Stimulated activated CD4-positive, alpha-beta T cell treated with anti-CD3 and anti-CD28 coated beads, Interleukin-1b, Interleukin-23, amount 100 ng/mL, for 4 hours (primary cell): ENCODE measurements at regions not wholly inside any gene's neighbourhood (a gene's known extent, or its start where the extent isn't known, plus 50 kb on each side); places are given as distances from the start of the nearest gene placed in this dataset.
A peak's percentile ranks its signal among the peaks of the same experiment; 100 is the strongest.
"Not testable (repeated sequence)": the region's sequence is repeated elsewhere in the genome, so short reads cannot be mapped to it uniquely, and the experiment has no call there.

Experiments
- DNase-seq, 2 donors: peaks; one replicate each; pipeline ENCODE4 v3.0.0-alpha.2; 2020; ENCODE audit warnings: low read depth in 2 of 2

DNA sequence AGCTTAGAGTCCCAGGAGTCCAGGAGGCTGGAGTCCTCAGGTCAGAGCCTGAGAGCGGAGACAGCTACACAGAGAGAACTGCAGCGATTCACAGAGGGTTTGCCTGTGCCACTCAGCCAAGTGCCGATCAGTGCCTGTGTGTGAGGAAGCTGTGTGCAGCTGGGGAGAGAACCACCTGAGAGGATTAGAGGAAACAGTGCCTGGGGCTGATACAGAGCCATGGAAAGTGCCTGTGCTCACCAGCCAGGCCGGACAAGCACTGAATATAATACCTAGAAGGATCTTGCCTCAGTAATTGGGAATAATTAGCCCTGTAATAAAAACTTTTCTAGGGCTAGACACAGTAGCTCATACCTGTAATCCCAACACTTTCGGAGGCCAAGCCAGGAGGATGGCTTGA, 134.7 kb downstream of the ARHGAP11B start:
- DNase-seq = not testable (repeated sequence)

DNA sequence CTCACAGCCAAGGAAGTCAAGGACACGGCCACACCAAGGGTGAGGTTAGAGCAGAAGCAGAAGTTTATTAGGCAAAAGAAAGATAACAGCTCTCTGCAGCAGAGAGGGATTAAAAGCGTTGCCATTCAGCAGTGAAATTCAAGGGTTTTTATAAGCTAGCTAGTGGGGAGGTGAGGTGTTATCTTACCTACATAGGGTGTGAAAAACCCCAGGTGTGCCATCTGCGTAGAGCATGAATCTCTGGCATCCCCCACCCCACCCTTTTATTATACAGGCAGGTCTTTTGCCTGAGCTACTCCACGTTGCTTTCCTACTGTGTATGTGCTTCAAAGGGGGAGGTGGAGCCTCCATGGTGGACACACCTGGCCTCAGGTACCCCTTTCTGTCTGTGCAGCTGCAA, 135.4 kb downstream of the ARHGAP11B start:
- DNase-seq = not testable (repeated sequence)

DNA sequence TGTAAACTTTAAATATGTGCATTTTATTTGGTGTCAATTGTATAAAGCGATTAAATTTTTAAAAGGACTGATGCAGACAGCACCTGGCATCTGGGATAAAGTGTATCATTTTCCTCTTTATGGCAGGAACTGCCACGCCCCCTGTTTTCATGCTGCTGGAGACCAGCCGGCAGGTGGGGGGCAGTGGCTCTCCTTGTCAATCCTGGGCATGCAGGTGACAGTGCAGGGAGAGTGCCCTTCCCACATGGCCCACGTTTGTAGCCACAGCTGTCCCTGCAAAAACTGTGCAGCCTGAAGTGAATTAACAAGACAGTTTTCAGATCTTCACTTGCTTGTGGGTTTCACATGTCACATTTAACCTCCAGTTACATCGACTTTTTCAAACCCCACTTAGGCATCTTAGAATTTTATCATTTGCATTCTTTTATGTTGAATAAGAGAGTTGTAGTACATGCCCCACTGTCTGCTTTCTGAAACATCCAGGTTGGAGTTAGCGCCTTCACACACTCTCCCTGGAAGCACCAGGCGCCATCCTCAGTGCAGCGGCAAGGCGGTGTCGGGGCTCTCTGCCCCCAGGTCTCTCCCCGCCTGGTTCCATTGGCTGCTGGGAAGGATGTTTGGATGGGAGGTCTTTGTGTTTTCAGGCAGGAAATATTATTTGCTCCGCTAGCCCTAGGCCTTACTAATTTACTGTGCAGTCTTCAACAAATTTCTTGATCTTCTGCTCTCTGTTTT, 134.2 kb upstream of the FAN1 start:
- not testable (repeated sequence) for DNase-seq

DNA sequence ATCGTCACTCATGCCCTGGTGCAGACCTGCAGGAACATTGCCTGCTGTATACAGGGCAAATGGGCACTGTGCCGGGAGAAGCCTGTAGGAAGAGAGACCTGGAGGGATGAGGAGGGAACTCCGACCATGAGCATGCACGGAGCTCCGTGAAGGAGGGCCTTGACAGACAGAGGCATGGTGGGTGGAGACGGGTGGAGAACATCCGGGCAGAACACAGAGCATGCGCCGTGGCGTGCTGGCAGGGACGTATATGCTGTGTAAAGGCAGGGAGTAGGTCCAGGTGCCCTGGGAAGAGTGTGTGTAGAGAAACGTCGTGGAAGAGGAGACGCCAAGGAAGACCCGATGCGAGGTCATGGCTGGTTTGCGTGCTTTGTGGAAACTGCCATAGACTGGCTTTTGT, 133.0 kb upstream of the FAN1 start:
- DNase-seq = no peak

DNA sequence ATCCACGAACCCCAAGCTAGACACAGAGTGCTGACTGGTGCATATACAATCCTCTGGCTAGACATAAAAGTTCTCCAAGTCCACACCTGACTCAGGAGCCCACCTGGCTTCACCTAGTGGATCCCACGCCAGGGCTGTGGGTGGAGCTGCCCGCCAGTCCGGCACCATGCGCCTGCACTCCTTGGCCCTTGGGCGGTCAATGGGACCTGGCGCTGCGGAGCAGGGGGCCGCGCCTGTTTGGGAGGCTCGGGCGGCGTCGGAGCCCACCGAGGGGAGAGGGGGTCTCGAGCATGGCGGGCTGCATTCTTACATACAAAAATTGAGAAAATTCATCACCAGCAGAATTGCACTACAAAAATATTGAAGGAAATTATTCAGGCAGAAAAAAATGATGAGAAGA, 120.7 kb upstream of the FAN1 start:
- no peak for DNase-seq

DNA sequence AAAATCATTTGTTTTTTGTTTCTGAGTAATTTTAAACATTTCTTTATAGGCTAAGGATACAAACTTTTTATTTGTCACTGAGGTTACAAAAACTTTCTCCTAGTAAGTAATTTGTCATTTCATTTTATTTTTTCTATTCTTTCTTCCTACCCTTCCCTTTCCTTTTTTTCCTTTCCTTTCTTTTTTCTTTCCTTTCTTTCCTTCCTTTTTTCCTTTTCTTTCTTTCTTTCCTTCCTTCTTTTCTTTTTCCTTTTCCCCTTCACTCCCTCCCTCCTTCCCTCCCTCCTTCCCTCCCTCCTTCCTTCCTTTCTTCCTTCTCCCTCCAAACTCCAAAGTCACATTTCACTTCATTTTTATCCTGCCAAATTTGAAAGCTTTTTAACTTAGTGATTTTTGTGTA, 115.1 kb upstream of the FAN1 start:
- no peak for DNase-seq

DNA sequence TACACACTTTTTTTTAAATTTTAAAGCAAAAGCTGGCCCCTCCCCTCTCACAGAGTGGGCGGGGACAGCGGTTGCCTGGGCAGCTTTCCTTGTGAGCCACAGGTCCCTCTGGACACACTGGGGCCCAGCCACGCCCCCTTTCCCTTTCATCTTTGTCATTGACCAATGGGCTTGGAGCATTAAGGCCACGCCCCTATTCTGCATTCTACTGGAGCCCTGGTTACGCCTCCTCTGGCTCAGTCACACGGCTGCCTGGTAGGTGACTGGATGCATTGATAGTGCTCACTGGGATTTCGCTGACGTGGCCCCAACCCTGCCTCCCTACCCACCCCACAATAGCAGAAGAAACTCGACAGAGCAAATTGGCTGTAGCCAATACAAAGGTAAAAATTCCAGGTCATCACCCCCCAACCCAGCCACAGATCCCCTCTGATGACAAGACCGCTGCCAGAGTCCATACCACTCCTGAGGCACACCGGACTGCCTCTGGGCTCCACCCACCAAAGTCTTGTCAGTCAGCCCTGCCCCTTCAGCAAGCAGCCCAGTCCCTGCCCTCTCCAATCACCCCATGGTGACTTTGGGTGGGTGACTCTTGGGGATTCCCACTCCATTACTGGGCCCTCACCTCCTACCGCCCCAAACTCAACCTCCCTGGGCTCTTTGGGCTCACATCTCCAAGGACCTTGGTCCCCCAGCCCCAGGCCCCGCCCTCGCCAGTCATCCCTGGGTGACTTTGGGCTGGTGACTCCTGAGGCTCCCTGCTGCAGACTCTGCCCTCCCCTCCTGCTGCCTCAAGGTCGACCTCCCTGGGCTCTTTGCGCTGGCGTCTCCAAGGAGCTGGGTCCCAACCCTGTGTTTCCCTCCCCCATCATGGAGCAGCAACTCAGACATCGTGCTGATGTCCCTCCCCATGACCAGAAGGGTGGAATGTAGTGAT, 112.2 kb upstream of the FAN1 start:
- no peak for DNase-seq

DNA sequence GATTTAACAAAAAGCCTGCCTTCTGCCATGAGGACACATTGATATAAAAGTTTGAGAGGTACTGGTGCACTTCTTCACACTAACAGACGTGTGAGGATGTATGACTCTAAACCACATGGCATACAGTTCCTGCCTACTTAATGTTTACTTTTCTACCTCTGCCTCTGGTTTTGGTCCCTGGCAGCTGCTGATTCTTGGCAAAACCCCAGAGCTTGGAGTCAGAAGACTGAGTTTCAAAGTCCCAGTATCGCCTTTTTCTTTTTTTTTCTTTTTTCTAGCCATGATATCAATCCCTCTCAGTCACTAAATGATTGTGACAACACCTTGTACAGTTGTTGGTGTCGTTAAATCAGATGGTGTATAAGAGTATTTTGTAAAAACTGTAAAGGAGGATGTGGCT, 110.9 kb upstream of the FAN1 start:
- DNase-seq = not testable (repeated sequence)

DNA sequence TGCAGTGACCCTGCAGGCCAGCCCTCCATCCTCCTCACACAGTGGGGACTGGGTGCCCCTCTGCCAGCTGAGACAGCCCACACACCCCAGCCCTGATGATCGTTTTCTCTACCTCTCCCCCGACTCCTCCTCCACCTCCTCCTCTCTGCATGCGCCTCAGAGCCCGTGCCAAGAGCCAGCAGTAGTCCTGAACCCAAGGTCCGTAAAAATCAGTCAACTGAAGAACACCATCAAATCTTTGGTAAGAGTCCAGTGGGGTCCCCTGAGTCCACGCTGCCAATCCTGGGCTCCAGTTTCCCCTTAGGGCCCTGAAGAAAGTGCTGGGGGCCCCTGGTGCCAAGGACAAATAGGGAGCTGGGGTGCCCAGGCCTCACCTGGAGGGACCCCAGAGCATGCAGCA, 109.3 kb upstream of the FAN1 start:
- no peak for DNase-seq

DNA sequence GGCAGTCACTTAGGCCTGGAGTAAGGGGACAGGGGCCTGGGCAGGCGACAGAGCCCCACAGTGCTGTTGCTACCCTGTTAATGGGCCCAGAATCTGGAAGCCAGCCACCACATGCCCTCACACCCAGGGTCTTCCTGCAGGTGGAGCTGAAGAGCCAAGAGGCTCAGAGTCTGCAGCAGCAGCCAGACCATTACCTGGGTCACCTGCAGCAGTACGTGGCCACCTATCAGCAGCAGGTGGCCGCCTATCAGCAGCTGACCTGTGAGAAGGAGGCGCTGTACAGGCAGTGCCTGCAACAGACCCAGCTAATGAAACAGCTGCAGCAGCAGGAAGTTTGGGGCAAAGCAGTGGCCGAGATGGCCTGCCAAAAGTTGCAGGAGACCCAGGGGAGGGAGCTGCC, 104.2 kb upstream of the FAN1 start:
- not testable (repeated sequence) for DNase-seq

DNA sequence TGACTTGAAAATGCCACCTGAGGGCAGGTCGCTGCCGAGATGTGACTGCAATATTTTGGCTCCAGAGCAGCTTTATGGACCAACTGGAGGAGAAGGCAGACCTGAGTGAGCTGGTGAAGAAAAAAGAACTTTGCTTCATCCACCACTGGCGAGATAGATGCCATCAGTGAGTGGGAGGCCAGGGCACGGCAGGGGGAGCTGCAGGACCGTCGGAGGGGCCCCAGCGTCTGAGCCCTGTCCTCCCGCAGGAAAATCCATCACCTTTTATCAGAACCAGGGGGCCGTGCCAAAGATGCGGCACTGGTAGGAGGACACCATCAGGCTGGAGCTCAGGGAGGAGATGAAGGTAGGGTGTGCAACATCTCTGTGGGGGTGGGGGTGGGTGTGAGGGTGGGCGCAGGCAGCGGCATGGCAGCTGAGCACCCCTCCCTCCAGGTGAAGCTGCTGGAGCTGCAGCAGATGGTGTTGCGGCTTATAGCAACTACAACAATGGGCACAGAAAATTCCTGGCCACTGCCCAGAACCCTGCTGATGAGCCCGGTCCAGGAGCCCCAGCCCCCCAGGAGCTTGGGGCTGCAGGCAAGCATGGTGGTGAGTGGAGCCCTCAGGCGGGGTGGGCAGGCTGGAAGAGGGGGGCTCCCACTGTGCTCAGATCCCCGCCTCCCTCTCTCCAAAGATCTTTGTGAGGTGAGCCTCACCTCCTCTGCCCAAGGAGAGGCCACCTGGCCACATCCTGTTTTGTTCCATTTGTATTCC, 102.4 kb upstream of the FAN1 start:
- not testable (repeated sequence) for DNase-seq

DNA sequence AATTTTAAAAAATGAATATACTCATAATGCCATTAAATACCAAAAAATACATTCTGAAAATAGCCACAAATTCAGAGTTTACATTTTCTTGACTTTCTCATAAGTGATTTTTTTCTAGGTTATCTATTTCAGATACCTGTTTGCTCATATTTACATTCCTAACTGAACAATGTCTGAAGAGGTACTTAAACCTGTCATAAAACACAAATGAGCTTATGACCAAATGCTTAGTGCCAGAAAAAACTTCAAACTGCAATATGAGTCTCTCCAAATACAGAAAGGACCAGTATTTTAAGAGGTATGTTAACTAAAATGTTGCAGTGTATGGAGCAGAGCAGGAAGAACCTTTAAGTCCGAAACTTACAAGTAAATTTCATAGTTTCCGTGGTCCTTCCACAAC, 101.7 kb upstream of the FAN1 start:
- not testable (repeated sequence) for DNase-seq

DNA sequence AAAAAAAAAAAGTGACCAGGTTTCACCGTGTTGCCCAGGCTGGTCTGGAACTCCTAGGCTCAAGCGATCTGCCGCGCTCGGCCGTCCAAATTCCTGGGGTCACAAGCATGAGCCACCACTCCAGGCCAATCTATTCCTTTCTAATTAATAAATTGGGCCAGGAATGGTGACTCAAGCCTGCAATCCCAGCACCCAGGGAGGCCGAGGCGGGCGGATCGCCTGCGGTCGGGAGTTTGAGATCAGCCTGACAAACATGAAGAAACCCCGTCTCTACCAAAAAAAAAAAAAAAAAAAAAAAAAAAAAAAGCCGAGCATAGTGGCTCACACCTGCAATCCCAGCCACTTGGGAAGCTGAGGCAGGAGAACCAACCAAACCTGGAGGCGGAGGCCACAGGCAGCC, 100.0 kb upstream of the FAN1 start:
- DNase-seq = not testable (repeated sequence)

DNA sequence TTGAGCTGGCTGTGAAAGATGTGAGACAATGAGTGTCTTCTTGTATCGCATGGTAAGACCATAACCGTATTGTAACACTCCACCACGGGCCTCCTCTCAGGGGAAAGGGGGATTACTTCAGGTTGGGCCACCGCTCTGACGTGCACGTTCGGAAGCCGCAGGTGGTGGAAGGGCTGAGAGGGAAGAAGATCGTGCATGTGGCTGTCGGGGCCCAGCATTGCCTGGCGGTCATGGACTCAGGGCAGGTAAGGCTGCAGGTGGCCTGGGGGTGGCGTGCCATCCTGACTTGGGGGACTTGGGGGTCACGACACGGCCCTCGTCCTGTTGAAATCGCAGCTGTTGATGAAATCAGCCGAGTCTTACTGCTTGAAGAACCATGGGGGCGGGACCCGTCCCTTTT, 87.3 kb upstream of the FAN1 start:
- DNase-seq = no peak

DNA sequence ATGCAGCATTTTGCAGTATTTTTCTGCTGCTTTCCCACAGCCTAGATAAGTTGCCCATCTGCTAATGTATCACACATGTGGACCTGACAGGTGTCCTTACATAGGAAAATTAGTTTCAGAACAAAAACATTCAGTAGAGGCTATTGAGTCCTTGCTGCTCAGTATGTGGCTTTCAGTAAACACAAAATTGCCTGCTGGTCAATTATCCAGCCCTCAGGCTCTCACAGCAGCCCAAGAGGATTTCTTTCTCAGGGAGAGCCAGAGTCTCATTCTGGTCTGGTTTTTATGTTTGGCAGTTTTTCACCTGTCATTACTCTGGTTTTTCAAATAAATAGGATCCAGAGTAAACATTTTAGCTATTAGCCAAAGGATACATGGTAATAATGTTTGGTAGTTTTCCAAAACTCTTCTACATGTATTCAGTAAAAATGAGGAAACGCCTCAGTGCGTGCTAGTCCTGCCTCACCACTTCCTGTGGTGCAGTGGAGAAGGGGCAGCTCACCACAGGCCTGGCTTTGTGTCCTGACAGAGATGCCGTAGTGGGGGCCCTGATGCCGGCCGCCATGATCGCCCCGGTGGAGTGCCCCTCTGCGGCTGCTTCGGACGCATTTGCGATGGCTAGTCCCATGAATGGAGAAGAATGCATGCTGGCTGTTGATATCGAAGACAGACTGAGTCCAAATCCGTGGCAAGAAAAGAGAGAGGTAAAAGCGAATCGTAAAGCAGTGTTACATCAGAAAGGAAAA, 80.5 kb upstream of the FAN1 start:
- DNase-seq = peak; percentile 26 to 30

DNA sequence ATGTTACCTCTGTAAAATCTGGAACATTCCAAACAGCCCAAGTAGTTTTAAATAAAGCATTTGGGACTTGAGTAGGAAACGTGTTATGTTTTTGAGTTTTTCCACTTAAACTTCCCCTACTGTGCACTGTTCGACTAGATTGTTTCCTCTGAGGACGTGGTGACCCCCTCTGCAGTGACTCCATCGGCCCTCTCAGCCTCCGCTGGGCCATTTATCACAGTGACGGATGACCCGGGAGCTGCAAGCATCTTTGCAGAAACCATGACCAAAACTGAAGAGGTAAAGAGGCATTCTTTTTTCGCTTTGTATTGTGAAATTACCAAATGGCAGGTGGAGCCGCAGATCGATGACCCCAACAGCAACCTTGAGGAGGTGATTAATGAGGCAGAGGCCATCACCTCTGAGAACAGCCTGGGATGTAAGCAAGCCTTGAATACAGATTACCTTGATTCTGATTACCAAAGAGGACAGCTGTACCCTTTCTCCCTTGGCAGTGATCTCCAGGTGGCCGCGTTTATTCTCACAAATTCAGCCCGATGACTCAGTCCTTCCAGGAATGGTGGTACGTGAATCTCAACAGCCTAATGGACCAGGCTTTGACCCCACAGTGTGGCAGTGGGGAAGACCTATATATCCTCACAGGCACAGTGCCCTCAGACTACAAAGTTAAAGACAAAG, 79.1 kb upstream of the FAN1 start:
- DNase-seq = no peak

DNA sequence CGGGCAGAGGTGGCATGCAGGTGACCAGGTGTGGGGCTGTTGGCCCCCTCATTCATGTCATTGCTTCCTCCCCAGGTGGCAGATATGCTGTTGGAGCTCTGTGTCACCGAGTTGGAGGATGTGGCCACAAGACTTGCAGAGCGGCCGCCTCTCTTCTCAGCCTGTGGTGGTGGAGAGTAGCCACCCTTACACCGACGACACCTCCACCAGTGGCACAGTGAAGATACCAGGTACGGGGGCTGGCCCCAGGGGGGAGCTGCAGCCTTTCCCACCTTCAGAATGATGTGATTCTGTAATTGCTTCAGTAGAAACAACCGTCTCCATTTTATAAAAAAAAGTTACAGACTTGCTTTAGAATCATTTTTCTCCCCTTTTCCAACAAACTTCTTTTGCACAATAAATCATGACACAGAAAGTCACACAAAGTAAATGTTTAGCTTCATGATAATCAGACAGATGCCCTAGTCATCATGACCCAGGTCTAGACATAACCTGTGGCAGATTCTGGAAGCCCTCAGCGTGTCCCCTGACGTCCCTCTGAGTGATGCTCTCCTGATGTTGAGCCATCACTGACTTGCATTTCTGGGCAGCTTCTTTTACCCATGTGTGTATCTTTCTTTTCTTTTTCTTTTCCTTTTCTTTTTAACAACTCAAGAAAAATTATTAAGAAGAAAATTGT, 76.0 kb upstream of the FAN1 start:
- DNase-seq = no peak

DNA sequence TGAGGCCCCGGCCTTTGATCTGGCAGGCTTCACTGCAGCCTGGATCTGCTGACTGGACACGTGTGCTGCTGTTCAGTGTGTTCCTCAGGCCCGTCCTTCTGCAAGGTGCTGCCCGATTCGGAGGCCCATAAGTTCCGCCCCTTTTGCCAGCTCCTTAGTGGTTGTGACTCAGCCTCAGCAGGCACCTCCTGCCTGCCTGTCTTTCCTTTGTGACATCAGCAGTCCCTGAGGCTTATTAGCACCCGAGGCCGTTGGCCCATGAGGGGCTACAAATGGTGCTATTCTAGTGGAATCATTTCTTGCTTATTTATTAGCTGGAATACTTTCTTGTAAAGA, 75.4 kb upstream of the FAN1 start:
- not testable (repeated sequence) for DNase-seq

DNA sequence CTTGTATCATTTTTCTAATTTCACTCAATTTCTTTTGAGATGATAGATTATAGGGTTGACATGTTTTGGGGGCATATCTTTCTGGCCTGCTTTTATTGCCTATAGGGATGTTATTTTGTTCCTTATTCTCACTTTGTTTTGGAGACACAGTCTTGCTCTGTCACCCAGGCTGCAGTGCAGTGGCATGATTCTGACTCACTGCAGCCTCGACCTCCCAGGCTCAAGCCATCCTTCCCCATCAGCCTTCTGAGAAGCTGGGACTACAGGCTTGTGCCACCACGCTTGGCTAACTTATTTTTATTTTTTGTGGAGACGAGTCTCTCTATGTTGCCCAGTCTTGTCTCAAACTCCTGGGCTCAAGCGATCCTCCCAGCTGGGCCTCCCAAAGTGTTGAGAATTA, 72.8 kb upstream of the FAN1 start:
- DNase-seq = no peak

DNA sequence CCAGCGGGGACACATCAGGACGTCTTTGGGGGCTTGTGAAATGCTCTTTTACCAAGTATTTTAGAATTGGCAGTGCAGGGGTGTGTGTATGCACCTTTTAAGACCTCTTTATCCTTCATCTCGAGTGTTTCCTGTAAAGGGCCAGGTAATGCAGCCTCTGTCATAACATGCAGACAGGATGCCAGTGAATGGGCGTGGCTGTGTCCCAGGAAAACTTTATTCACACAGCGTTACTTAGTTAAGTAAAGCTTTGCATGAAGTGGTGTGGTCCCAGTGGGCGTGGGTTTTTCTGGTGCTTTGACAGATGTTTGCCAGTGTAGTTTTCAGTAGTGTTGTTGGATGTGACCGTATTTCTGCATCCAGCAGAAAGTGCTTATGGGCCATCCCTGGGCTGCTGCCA, 70.3 kb upstream of the FAN1 start:
- not testable (repeated sequence) for DNase-seq

DNA sequence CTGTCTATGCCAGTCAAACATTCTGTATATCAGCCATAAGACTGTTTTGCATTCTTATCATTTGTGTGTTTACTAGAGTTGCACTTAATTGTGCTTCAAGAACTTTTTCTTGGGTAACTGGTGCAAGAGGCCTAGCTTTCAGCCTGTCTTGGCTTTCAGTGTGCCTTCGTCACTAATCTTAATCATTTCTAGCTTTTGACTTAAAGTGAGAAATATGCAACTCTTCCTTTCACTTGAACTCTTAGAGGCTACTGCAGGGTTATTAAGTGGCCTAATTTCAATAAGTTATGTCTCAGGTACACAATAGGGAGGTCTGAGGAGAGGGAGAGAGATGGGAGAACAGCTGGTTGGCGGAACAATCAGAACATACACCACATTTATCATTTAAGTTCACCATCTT, 62.1 kb upstream of the FAN1 start:
- not testable (repeated sequence) for DNase-seq
